Forelimb muscle (tissue), 1 donor: ENCODE measurements at regions not wholly inside any gene's neighbourhood (a gene's known extent, or its start where the extent isn't known, plus 50 kb on each side); places are given as distances from the start of the nearest gene placed in this dataset.
"Not testable (repeated sequence)": the region's sequence is repeated elsewhere in the genome, so short reads cannot be mapped to it uniquely, and the experiment has no call there.

Source experiments
- DNase-seq: peaks from one replicate; pipeline ENCODE4 v3.0.0-alpha.2; 2013; ENCODE audit warnings: low read depth

- no peak for DNase-seq
Measured at GRCh38 chr1:219560856-219561255, 52.0 kb downstream of the ZC3H11B start.

DNA sequence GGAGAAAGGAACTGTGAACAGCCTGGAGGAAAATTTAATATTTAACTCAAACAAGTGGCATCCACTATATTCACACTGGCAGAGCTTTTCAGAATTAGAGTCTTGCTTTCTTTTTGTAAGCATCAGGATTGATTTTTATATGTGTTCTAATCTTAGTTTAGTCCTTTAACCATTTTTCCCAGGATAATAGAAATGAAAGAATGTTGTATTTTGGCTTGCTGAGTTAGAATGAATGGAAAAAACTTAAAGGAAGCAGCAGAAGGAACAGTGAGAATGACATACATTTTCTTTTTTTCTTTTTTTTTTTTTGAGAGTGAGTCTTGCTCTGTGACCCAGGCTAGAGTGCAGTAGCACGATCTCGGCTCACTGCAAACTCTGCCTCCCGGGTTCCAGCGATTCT is 53.0 kb downstream of the ZC3H11B start:
- no peak for DNase-seq

- peak; percentile 72 for DNase-seq
Measured at GRCh38 chr1:219555806-219556205, 57.1 kb downstream of the ZC3H11B start.

- DNase-seq = no peak
Measured at GRCh38 chr1:219555031-219555692, 57.7 kb downstream of the ZC3H11B start.

- DNase-seq = no peak
Measured at GRCh38 chr1:219553934-219554502, 58.9 kb downstream of the ZC3H11B start.

- DNase-seq = no peak
Measured at GRCh38 chr1:219550201-219550600, 62.7 kb downstream of the ZC3H11B start.

- DNase-seq = no peak
Measured at GRCh38 chr1:219549215-219549614, 63.7 kb downstream of the ZC3H11B start.

DNA sequence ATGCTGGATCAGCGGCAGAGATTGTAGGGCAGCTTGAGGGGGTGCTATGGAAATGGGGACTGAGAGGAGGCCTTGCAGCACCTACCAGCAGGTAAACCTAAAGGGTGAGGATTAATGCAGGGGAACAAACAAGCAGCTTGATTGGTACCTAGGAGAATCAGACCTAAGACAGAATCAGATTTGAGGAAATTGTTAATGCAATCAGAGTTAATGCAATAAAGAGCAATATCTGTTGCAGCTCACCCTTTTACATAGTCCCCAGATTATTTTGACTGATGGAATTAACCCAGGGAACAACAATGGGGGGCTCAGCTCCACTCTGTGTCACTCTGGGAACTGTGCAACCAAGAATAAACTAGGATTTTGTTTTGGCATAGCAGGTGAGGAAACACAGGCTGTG is 64.5 kb downstream of the ZC3H11B start:
- DNase-seq = no peak

- DNase-seq = not testable (repeated sequence)
Measured at GRCh38 chr1:219545756-219546155, 67.1 kb downstream of the ZC3H11B start.

DNA sequence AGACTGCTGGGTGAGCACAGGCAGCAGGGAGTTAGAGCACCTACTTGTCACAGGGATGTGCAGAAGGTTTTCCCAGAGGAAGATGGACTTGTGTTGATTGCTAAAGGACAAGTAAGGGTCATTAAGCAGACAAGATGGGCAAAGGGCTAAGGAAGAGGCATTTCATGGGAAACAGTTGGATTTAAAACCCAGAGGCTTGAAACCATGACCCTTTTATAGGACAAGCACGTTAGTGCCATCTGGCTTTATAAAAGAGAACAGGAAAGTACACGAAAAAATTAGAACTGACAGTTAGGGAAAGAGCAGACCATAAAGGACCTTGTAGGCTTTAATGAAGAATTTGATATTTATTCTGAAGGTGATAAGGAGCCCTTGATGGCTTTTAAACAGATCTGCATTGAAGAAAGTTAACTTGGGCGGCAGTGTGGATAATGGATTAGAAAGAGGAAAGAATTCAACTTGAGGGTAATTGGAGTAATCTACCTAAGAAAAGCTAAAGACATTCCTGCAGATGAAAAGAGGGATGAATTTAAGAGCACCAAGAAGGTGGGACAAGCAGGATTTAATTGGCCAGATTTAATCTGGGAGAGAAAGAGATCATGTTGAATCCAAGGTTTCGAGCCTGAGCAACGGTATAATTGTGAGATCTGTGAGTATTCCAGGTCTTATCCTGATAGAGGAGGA is 68.6 kb downstream of the ZC3H11B start:
- no peak for DNase-seq

GRCh38 chr1:219542828-219543518 is 69.9 kb downstream of the ZC3H11B start:
- DNase-seq = no peak

DNA sequence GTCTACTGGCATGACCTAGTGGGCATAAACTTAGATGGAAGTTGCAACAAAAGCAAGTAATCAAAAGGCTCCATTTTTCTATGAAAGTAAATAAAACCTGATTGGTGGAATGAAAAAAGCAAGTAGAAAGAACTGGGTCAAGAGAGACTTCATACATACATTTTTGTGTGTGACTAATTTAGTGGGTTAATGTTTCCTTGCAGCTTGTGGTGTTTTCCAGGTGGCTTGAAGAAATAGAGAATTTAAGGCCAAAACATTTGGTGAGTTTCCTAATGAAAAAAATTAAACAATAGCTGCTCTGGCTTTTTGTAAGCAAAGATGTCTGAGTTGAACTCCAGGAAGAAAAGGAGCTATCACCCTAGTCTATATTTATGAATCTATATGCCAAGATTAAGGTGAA is 71.0 kb downstream of the ZC3H11B start:
- no peak for DNase-seq

DNA sequence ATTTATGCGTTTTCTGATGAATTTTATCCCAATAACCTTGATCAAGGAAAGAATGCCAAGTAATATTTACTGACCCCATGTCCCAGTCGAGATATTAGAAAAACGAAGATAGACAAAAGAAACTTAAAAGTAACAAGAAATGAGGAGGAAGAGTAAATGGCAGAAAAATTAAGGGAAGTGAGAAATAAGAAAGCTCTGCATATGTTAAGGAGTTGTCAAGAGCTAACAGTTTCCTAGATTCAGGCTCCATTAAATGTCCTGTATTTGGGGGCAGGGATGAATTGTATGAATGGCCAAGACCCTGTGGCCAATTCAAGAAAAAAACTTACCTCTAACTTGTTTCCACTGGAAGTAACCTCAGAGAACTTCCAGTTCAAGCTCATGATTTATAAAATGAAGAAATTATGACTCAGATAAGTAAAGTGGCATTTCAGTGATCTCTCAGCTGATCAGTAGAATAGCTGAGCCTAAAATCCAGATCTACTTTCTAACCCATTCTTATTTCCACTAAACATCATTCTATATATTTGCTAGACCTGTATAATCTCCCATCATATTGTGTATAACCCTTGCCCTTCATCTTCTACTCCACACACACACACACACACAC is 73.2 kb downstream of the ZC3H11B start:
- no peak for DNase-seq

GRCh38 chr1:219538886-219539285 is 74.0 kb downstream of the ZC3H11B start:
- no peak for DNase-seq

GRCh38 chr1:219537223-219537631 is 75.7 kb downstream of the ZC3H11B start:
- DNase-seq = no peak

- DNase-seq = no peak
Measured at GRCh38 chr1:219536038-219536437, 76.9 kb downstream of the ZC3H11B start.

DNA sequence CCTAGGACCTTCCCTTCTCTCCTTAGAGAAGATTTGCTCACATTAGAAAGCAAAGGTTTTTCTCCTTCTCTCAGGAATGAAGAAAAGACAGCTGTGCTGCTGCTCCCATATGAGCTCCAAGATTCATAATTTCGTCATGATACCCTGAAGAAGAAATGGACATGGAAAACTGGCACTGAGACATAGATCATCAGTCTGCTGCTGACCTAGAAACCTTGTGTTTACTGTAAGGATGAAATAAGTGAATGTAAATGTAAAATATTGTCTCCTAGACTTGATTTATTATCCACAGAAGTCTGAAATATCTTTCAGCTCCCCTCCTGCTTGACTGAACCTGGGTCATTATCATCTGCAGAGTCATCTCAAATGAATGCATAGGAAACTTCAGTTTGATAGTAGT is 77.9 kb downstream of the ZC3H11B start:
- DNase-seq = peak; percentile 38

- no peak for DNase-seq
Measured at GRCh38 chr1:219533280-219533679, 79.6 kb downstream of the ZC3H11B start.

DNA sequence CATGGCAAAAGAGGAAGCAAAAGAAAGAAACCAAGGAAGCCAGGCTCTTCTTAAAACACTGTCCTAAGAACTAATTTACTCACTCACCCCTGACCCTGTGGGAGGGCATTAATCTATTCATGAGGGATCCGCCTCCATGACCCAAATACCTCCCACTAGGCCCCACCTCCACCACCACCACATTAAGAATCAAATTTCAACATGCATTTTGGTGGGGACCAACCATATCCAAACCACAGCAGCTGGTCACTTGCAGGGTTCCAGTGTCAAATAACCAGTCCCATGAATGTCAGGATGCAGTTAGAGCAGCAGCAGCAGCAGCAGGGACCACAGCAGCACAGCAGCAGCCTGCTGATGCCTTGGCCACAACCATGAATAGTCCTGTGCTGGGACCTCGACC is 83.8 kb downstream of the ZC3H11B start:
- no peak for DNase-seq

DNA sequence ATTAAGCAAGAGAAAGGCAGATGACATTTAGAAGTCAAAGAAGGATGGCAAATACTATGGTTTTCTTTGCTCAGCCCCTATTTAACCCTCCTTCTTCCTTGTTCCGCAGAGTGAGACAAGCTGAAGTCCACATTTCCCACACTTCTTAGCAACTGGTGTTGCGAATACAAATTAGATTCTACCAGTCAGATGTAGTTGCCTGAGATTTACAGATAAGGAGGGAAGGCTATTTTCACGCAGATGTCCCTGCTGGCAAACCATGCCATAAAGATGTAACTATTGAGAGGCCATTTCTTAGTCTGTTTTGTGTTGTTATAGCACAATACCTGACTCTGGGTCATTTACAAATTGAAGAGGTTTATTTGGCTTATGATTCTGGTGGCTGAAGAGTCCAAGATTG is 84.3 kb downstream of the ZC3H11B start:
- no peak for DNase-seq

- no peak for DNase-seq
Measured at GRCh38 chr1:219527994-219528393, 84.9 kb downstream of the ZC3H11B start.

- DNase-seq = no peak
Measured at GRCh38 chr1:219526074-219526473, 86.8 kb downstream of the ZC3H11B start.
